SH-SY5Y (cell line): ENCODE measurements at regions not wholly inside any gene's neighbourhood (a gene's known extent, or its start where the extent isn't known, plus 50 kb on each side); places are given as distances from the start of the nearest gene placed in this dataset.

Experiments
- GATA2 ChIP-seq: IDR thresholded peaks from 2 replicates; pipeline ENCODE4 v1.6.1; 2011; ENCODE audit warnings: mild to moderate bottlenecking, low read depth, low read length
- GATA3 ChIP-seq: IDR thresholded peaks from 2 replicates; pipeline ENCODE4 v1.6.1; 2011; ENCODE audit warnings: low read depth, mild to moderate bottlenecking, low read length, moderate library complexity

GRCh38 chr2:8031370-8031769, 650.5 kb upstream of the ID2 start:
- no peak for TF ChIP-seq GATA3
- TF ChIP-seq GATA2 = no peak
